ENCODE measurements at regions not wholly inside any gene's neighbourhood (a gene's known extent, or its start where the extent isn't known, plus 50 kb on each side); places are given as distances from the start of the nearest gene placed in this dataset.

DNA sequence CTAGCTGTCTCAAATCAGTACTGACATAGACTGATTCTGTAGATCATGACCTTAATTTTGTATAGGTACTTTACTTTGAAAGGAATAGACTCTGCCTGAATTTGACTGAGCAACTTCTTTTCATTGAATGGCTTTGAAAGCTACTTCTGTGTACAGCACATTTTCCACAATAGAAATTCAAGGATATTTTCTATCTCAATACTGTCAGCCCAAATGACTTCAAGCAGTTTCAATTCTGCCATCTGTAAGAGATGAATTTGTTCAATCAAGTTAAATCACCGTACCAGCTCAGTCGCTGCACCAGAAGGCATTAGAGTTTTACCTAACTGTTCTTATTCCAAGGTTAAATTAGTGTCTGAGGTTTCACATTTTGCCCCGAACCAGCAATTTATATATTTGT lies 107.0 kb upstream of the EYS start:
- TF ChIP-seq EZH2 (IDR thresholded peaks at IDR 0.05; ENCODE audit: low read depth, low read length, severe bottlenecking) (no peak), POLR2A (IDR thresholded peaks at IDR 0.05; ENCODE audit: control extremely low read depth in 1 of 2, low read depth in 2 of 2, low read length in 2 of 2) (no peak), YY1 (IDR thresholded peaks at IDR 0.05; ENCODE audit: low read depth, low read length) (no peak), CHD2 (IDR thresholded peaks at IDR 0.05; ENCODE audit: low read length) (no peak), CTCF (IDR thresholded peaks at IDR 0.05; ENCODE audit: control extremely low read depth in 1 of 3, insufficient read depth in 1 of 3, low read depth in 1 of 3, low read length in 3 of 3) (no peak), KDM1A (IDR thresholded peaks at IDR 0.05; ENCODE audit: borderline replicate concordance, low read length) (no peak), SIN3A (conservative IDR thresholded peaks at IDR 0.05 in 1 of 2, IDR thresholded peaks at IDR 0.05 in 1 of 2; ENCODE audit: low read depth in 1 of 2, low read length in 2 of 2) (no peak), POLR2AphosphoS5 (IDR thresholded peaks at IDR 0.05; ENCODE audit: low read depth, low read length) (no peak), RFX5 (IDR thresholded peaks at IDR 0.05; ENCODE audit: borderline replicate concordance, low read depth, low read length) (no peak), SP1 (IDR thresholded peaks at IDR 0.05; ENCODE audit: low read depth, low read length) (no peak), POU5F1 (IDR thresholded peaks at IDR 0.05; ENCODE audit: low read depth, low read length) (no peak), RXRA (IDR thresholded peaks at IDR 0.05; ENCODE audit: insufficient read depth, low read depth, low read length) (no peak)
- TF ChIP-seq, protein P1, sequence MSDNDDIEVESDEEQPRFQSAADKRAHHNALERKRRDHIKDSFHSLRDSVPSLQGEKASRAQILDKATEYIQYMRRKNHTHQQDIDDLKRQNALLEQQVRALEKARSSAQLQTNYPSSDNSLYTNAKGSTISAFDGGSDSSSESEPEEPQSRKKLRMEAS (IDR thresholded peaks at IDR 0.05), result no peak
- TF ChIP-seq, protein P2, sequence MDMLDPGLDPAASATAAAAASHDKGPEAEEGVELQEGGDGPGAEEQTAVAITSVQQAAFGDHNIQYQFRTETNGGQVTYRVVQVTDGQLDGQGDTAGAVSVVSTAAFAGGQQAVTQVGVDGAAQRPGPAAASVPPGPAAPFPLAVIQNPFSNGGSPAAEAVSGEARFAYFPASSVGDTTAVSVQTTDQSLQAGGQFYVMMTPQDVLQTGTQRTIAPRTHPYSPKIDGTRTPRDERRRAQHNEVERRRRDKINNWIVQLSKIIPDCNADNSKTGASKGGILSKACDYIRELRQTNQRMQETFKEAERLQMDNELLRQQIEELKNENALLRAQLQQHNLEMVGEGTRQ (IDR thresholded peaks at IDR 0.05; ENCODE audit: low read length), result no peak

Measured in H1 (cell line).